HepG2 (cell line): ENCODE measurements at regions not wholly inside any gene's neighbourhood (a gene's known extent, or its start where the extent isn't known, plus 50 kb on each side); places are given as distances from the start of the nearest gene placed in this dataset.

Source experiments
- ELK4 ChIP-seq: sonication (generic); formaldehyde crosslinking; IDR thresholded peaks from 2 replicates; pipeline ENCODE4 v1.9.0; 2021; ENCODE audit warnings: missing genetic modification reagents, borderline replicate concordance
- EP300 ChIP-seq, 3 experiments: sonication (generic) in 1 of 3; formaldehyde crosslinking in 1 of 3; IDR thresholded peaks; 2 replicates each; pipeline versions ENCODE4 v1.5.1 to v1.6.1; 2011 to 2020; ENCODE audit warnings: low read depth in 2 of 3, low read length in 2 of 3, borderline replicate concordance in 1 of 3, improper control_type of control experiment in 1 of 3, mild to moderate bottlenecking in 1 of 3, missing genetic modification reagents in 1 of 3, moderate library complexity in 1 of 3
- FOXK2 ChIP-seq: fragments of 450-650 bp; IDR thresholded peaks from 2 replicates; pipeline ENCODE4 v1.6.1; 2016
- HDAC2 ChIP-seq: sonication (generic); formaldehyde crosslinking; IDR thresholded peaks from 2 replicates; pipeline ENCODE4 v1.4.0; 2020; ENCODE audit warnings: missing genetic modification reagents
- HIVEP1 ChIP-seq: sonication (generic); formaldehyde crosslinking; IDR thresholded peaks from 2 replicates; pipeline ENCODE4 v1.4.0; 2020; ENCODE audit warnings: mild to moderate bottlenecking, missing genetic modification reagents
- POLR2AphosphoS5 ChIP-seq: IDR thresholded peaks from 2 replicates; pipeline ENCODE4 v1.6.1; 2012; ENCODE audit warnings: low read depth, low read length
- SMC3 ChIP-seq: IDR thresholded peaks from 2 replicates; pipeline ENCODE4 v1.6.1; 2011; ENCODE audit warnings: low read length, improper control_type of control experiment
- TAF15 ChIP-seq: fragments of 200-400 bp; formaldehyde crosslinking; IDR thresholded peaks from one replicate; pipeline ENCODE4 v1.6.1; 2018; ENCODE audit warnings: mild to moderate bottlenecking, low read depth, low read length; ENCODE audit not compliant: poor library complexity, severe bottlenecking
- ZNF121 ChIP-seq: sonication (generic); formaldehyde crosslinking; IDR thresholded peaks from 2 replicates; pipeline ENCODE4 v1.5.0; 2020; ENCODE audit warnings: mild to moderate bottlenecking, missing genetic modification reagents
- ZNF431 ChIP-seq: sonication (generic); formaldehyde crosslinking; IDR thresholded peaks from 2 replicates; pipeline ENCODE4 v1.9.0; 2022; ENCODE audit warnings: missing genetic modification reagents, low read depth, mild to moderate bottlenecking, borderline replicate concordance
- ZNF839 ChIP-seq: sonication (generic); formaldehyde crosslinking; IDR thresholded peaks from 2 replicates; pipeline ENCODE4 v1.4.0; 2020; ENCODE audit warnings: missing genetic modification reagents, mild to moderate bottlenecking, borderline replicate concordance
- TF ChIP-seq, protein P1 (sequence below): sonication (generic); formaldehyde crosslinking; IDR thresholded peaks from 2 replicates; pipeline ENCODE4 v1.5.0; 2020; ENCODE audit warnings: mild to moderate bottlenecking, missing genetic modification reagents, moderate library complexity

- TF ChIP-seq SMC3 (no peak), POLR2AphosphoS5 (no peak), ZNF839 (CRISPR knock-in tag) (no peak), ZNF431 (CRISPR knock-in tag) (no peak), ZNF121 (CRISPR knock-in tag) (no peak), HIVEP1 (CRISPR knock-in tag) (no peak), TAF15 (no peak), HDAC2 (no peak), FOXK2 (no peak), ELK4 (CRISPR knock-in tag) (no peak), EP300 (IDR thresholded peaks at IDR 0.05; ENCODE audit: low read depth in 2 of 2, low read length in 2 of 2) (no peak), EP300 (CRISPR knock-in tag; IDR thresholded peaks at IDR 0.05; ENCODE audit: borderline replicate concordance) (no peak)
- TF ChIP-seq, protein P1, sequence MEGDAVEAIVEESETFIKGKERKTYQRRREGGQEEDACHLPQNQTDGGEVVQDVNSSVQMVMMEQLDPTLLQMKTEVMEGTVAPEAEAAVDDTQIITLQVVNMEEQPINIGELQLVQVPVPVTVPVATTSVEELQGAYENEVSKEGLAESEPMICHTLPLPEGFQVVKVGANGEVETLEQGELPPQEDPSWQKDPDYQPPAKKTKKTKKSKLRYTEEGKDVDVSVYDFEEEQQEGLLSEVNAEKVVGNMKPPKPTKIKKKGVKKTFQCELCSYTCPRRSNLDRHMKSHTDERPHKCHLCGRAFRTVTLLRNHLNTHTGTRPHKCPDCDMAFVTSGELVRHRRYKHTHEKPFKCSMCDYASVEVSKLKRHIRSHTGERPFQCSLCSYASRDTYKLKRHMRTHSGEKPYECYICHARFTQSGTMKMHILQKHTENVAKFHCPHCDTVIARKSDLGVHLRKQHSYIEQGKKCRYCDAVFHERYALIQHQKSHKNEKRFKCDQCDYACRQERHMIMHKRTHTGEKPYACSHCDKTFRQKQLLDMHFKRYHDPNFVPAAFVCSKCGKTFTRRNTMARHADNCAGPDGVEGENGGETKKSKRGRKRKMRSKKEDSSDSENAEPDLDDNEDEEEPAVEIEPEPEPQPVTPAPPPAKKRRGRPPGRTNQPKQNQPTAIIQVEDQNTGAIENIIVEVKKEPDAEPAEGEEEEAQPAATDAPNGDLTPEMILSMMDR (CRISPR knock-in tag): no peak
Measured at GRCh38 chr3:40996382-40996781, 202.9 kb upstream of the CTNNB1 start.
